H7 (cell line): ENCODE measurements at regions not wholly inside any gene's neighbourhood (a gene's known extent, or its start where the extent isn't known, plus 50 kb on each side); places are given as distances from the start of the nearest gene placed in this dataset.

Source experiments
- DNase-seq: peaks from one replicate; pipeline ENCODE4 v3.0.0; 2012
- H3K27me3 ChIP-seq: 2 replicates; pipeline ENCODE4 v1.6.0; 2011; ENCODE audit warnings: mild to moderate bottlenecking, low read length; ENCODE audit not compliant: control insufficient read depth, insufficient read depth
- H3K36me3 ChIP-seq: replicated peaks from 2 replicates; pipeline ENCODE4 v1.5.1; 2011; ENCODE audit warnings: low read length; ENCODE audit not compliant: control insufficient read depth, insufficient read depth
- H3K4me3 ChIP-seq: 2 replicates; pipeline ENCODE4 v1.5.1; 2011; ENCODE audit warnings: low read depth, mild to moderate bottlenecking, control low read depth, low read length, moderate library complexity; ENCODE audit not compliant: insufficient read depth

DNA sequence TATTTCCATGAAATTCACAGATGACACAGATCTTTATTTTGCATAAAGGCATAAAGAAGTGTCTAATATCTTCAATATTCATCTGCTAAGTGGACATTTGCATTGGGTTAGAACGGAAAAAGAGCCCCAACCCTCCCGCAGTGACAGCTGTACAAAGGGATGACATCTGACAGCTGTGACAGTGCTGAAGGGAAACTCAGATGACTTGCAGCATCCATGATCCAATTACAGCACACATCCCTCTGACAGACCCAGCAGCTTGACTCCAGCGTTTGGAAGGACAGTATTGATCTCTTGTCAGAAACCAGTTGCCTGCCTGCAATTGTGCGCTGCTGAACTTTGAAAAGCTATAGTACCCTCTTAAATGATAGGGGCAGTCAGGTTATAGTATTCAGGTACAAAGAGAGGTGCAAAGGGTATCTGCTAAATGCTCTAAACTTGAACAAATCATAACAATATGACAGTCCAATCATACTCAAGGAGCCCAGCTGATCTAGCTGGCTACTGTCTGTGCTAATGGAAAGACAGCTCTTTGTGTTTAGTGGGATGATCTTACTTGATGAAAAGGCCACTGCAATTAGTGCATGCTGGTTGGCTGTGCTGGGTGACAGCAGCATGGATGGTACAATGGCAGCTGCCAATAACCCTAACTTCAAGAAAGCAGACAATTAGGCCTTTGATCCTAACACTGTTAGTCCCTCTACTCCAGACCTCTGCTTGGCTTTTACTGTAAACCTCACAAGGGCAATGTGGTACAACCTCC is 599.2 kb downstream of the NR4A2 start:
- Histone ChIP-seq H3K27me3 (no peaks in the 10 kb centered on the region), H3K4me3 (no peak overlapping the region)
- DNase-seq = no peak

DNA sequence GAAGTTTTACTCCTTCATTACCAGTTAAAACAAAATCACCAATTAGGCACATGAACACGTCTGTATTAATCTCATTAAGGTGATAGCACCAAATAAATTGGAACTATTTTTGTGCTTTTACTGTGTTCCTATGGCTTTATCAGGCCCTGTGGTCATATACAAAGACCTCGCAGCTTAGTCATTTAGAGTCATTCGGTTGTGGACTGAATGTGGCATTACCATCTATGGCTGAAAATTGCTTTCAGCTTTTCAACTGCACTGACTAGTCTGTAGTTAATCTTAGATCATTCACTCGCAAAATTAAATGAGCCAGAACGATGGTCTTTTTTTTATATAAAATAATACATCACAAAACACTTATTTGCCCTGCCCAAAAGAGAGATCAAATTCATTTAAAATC is 601.7 kb downstream of the NR4A2 start:
- H3K27me3 ChIP-seq = no peaks in the 10 kb centered on the region
- DNase-seq = no peak
- H3K4me3 ChIP-seq = no peak overlapping the region
- no peaks in the 10 kb centered on the region for H3K36me3 ChIP-seq

More for the DNA sequence above, 599.2 kb downstream of the NR4A2 start:
- no peaks in the 10 kb centered on the region for H3K36me3 ChIP-seq

DNA sequence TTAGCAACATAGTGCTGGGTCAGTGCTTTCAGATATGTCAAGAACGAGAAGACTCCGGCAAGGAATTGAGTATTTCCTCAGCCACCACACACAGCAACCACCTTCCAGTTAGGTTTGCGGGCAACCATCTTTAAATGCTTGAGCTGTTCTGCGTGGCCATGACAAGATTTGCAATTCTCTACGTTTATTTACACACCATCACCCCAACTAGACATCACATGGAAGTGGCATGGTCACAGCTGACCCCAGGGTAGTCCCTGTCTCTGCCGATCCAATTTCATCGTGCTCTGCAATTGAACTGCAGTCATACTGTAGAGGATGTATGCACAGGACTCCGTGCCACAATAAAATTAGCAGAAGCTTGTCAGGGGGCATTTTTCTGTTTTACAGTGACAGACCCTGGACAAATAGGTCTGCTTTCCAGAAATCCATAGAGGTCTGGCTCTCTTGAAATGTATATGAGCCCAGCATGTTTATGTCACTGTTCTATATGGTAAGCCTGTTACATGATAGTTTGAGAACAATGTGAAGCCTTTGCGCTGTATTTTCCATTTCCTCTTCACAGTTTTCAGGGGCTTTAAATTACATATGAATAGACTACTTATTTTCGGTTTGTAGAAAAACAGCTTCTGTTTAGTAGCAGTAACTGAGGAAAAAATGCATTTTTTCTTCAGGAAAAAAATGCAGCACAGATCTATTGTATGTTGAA is 605.2 kb downstream of the NR4A2 start:
- DNase-seq = no peak
- H3K36me3 ChIP-seq = no peaks in the 10 kb centered on the region
- H3K4me3 ChIP-seq = no peak overlapping the region
- H3K27me3 ChIP-seq = no peaks in the 10 kb centered on the region

DNA sequence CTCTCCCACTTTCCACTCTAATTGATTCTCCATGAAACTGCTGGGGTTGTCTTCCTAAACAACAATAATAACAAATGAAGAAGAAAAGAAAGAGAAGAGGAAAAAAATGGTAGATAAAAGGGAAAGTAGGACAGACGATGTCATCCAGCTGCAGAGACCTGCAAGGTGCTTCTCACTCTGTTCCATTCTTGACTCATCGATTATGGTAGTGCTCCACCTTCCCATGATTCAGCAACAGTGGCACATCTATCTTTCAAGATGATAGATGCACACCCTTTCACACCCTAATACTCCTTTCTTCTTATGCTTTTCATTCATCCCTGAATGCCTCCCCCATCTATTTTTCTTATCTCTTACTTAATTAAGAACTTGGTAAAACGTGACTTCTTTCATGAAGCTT is 610.2 kb downstream of the NR4A2 start:
- Histone ChIP-seq H3K36me3 (no peaks in the 10 kb centered on the region), H3K4me3 (no peak overlapping the region)
- no peak for DNase-seq

DNA sequence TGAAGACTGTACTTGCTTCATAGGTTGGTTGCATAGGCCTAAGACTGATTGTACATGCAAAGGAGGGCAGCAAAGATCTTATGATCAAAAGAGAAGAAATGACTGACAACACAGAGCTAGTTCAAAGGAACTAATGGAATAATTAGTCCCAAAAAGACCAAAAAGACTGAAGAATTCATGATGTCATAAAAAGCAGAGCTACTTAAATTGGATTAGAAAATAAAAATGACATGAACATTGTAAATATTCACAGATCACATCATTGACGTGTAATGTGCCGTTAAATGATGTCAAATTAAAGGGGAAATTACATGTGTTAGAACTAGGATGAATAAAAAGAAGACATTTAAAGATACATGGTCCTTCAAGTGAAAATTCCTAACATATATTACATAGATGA is 616.8 kb downstream of the NR4A2 start:
- DNase-seq = no peak
- no peaks in the 10 kb centered on the region for H3K36me3 ChIP-seq
- H3K27me3 ChIP-seq = no peaks in the 10 kb centered on the region
- H3K4me3 ChIP-seq = no peak overlapping the region

More for the DNA sequence above, 610.2 kb downstream of the NR4A2 start:
- H3K27me3 ChIP-seq = no peaks in the 10 kb centered on the region

DNA sequence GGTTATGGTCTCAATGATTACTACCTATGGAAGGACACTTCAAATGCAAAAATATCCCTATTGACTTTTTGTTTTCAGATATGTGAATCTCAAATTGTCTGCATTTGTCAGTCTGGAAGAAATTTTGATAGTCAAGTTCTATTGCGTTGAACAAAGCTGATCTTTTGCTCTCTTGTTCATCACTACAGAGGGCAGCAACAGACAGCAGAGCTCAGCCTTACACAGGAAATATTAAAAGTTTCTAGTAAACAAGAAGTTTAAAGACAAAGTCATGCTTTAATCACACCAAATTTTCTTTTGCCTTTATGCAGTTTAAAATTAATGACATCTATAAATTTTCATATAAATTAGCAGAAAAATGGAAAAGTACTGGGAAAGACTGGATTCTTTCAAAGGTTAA is 617.5 kb downstream of the NR4A2 start:
- Histone ChIP-seq H3K36me3 (no peaks in the 10 kb centered on the region), H3K27me3 (no peaks in the 10 kb centered on the region), H3K4me3 (no peak overlapping the region)
- DNase-seq = no peak

DNA sequence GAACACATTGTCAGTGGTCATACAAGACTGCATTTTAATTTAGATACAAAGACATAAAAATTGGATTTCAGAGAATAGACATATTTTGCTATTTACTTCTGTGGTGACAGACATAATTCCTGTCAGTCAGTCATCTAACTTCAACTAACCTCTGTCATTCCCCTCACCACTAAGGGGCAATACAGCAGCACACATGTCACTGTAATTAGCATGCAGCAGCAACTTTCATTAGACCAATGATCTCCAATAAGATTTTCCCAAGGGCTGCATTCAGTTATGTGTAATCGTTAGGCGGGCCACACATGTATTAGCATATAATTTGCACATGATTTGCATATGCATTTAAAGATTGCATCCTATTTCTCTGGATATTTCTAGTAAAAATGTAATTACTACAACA is 624.5 kb downstream of the NR4A2 start:
- Histone ChIP-seq H3K36me3 (no peaks in the 10 kb centered on the region), H3K27me3 (no peaks in the 10 kb centered on the region), H3K4me3 (no peak overlapping the region)
- DNase-seq = no peak

DNA sequence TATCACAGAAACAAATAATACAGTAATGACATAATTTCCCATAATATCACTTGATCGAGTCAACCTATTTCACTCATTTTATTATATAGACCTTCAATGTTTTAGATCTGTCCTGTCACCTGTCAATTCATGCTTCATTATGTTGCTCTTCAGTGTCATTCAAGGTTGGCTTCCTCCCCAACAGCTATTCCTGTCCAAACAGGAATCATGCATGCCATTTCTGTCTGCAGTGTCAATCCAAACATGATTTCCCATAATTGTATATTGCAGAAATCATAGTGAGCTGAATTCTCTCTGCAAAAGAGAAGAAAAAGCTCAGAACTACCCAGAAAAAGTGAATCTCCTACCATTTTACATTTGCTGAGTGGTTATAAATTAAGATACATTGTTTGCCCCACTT is 628.6 kb downstream of the NR4A2 start:
- Histone ChIP-seq H3K36me3 (no peaks in the 10 kb centered on the region), H3K27me3 (no peaks in the 10 kb centered on the region), H3K4me3 (no peak overlapping the region)
- DNase-seq = no peak

DNA sequence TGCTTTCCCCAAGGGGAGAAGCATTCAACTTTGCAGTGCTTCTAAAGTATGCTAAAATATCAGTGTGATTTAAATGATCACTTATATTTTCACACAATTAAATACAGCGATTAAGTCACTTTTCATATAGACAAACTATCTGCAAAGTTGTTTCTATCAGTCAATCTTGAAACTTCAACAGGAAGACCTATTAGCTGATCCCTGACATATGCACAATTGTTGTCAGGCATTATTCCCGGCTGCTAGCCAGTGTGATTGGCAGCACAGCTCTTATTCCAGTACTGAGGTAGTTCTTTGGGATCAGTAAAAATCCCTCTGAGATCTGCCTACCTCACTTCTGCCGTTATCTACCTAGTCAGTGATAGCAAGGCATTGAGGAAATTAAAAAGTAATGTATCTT is 629.5 kb downstream of the NR4A2 start:
- no peak overlapping the region for H3K4me3 ChIP-seq
- H3K27me3 ChIP-seq = no peaks in the 10 kb centered on the region
- H3K36me3 ChIP-seq = no peaks in the 10 kb centered on the region
- DNase-seq = no peak

DNA sequence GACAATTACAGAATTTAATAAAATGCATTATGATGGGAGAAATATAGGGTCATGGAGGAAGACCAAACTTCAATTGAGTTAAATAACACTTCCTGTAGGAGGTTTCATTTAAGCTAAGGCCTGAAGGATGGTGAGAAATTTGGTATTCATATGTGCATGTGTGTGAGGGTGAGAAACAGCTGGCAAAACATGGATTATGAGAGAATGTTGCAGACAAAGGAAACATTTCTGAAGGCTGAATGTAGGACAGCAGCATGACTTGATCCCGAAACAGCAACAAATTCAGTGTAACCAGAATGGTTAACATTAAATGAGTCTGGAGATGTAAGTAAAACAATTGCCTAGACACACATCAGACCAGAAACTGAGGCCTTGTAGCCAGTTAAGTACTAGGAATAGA is 630.8 kb downstream of the NR4A2 start:
- H3K36me3 ChIP-seq = no peaks in the 10 kb centered on the region
- H3K27me3 ChIP-seq = no peaks in the 10 kb centered on the region
- no peak for DNase-seq
- H3K4me3 ChIP-seq = no peak overlapping the region

DNA sequence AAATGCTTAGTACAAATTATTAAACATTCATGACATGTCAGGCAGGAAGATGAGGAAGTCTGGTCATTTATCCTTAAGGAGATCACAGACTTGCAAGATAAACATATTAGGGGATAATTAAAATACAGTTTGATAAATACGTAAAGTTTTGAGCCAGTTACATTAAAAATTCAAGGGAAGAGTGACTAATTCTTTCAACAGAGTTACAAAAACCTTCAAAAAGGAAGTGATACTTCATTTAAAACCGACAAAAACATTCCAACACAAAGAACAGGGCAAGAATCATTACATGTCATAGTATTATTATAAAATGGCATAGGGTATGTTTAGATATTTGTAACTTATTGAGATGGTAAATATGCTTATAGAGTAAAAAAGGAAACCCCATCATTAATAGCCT is 636.0 kb downstream of the NR4A2 start:
- DNase-seq = no peak
- H3K36me3 ChIP-seq = no peaks in the 10 kb centered on the region
- no peaks in the 10 kb centered on the region for H3K27me3 ChIP-seq
- no peak overlapping the region for H3K4me3 ChIP-seq

DNA sequence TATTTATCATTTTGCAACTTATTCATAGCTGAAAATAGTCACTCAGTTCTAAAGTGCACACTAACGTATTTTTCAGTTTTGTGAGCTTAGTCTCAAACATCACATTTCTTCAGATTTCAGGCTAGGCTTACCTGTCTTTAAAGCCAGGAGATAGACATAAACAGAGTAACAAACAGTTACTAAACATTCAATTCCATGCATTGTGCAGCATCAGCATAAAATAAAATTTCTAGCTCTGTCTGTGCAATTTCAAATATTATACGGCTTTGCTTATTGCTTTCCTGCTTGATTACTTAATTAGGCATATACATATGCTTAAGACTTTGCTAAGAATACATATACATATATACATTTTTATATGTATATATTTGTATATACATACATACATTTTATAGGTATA is 637.0 kb downstream of the NR4A2 start:
- no peak for DNase-seq
- Histone ChIP-seq H3K27me3 (no peaks in the 10 kb centered on the region), H3K36me3 (no peaks in the 10 kb centered on the region), H3K4me3 (no peak overlapping the region)

DNA sequence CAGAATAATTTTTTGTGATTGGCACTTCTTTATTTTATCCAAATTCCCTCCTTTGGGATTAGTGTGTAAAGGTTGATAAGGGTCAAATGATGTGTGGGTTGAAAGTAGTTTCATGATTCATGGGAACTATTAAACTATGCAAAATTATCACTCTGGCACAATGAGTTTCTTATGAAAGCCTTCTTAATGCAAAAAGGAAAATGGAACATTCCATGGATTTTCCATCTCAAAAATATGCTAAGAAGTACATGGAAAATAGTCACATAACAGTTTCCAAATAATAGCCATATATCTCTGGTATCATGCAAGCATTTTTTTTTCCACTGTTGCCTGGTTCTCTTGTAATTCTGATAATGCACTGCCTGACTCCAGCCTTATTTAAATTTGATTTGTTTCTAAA is 639.7 kb downstream of the NR4A2 start:
- H3K4me3 ChIP-seq = no peak overlapping the region
- no peak for DNase-seq
- no peaks in the 10 kb centered on the region for H3K36me3 ChIP-seq
- H3K27me3 ChIP-seq = no peaks in the 10 kb centered on the region

DNA sequence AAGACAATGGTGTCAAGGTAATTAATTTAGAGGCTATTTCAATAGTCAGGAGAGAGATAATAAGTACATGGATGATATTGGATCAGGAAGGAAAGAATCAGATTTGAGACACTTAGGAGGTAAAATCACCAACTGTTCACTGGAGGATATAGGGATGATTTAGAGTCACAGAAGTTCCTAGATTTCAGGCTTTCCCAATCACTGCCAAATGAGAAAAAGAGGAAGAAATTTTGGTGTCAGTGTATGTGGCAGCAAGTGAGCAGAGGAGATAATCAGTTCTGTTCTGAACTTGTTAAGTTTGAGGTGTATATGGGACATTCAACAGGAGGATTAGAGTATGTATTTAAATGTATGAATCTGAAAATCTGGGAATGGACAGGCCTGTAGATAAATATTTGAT is 640.4 kb downstream of the NR4A2 start:
- DNase-seq = no peak
- Histone ChIP-seq H3K27me3 (no peaks in the 10 kb centered on the region), H3K4me3 (no peak overlapping the region), H3K36me3 (no peaks in the 10 kb centered on the region)

DNA sequence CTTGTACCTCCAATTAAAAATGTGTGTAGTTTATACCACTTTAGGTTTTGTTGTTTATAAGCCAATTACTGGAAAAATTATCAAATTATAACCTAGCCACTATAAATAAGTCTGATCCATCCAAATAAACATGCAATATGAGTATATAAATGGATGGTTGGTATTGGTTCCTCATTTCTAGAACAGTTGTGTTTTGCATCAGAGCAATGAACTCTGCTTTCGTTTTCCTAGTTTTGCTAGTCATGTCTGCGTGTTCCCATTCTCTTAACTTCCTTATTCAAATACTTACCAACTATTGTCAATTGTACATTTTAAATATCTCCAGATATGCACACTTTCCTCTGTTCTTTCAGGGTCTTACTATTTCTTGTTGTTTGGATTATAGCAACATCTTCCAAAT is 641.7 kb downstream of the NR4A2 start:
- H3K4me3 ChIP-seq = no peak overlapping the region
- no peak for DNase-seq
- no peaks in the 10 kb centered on the region for H3K36me3 ChIP-seq
- no peaks in the 10 kb centered on the region for H3K27me3 ChIP-seq
